Activated CD8-positive, alpha-beta T cell treated with anti-CD3 and anti-CD28 coated beads for 36 hours (primary cell): ENCODE measurements at regions not wholly inside any gene's neighbourhood (a gene's known extent, or its start where the extent isn't known, plus 50 kb on each side); places are given as distances from the start of the nearest gene placed in this dataset.

Experiments
- ATAC-seq: fragments of 200-7000 bp; cut with Tn5 transposase; one replicate; pipeline ENCODE4 v1.10.0; 2021; ENCODE audit warnings: mild to moderate bottlenecking, moderate library complexity
- CTCF ChIA-PET: fragments of 350-600 bp; sonication (Branson Sonifier 250); formaldehyde crosslinking; loops from one replicate; lab custom pipeline; 2021; ENCODE audit warnings: antibody characterized with exemption; lab: Charles Lee
- POLR2A ChIA-PET: fragments of 350-600 bp; sonication (Branson Sonifier 250); formaldehyde crosslinking; loops from one replicate; lab custom pipeline; 2021; ENCODE audit warnings: antibody characterized with exemption; lab: Charles Lee
- DNase-seq: peaks from one replicate; pipeline ENCODE4 v3.0.0-alpha.2; 2020
- H3K27ac Mint-ChIP-seq: one replicate; pipeline ENCODE4 v1.8.0; 2021; ENCODE audit warnings: mild to moderate bottlenecking, mixed read lengths
- H3K27me3 Mint-ChIP-seq: one replicate; pipeline ENCODE4 v1.8.0; 2021; ENCODE audit warnings: mixed read lengths
- H3K36me3 Mint-ChIP-seq: one replicate; pipeline ENCODE4 v1.8.0; 2021; ENCODE audit warnings: low read depth, mixed read lengths
- H3K4me1 Mint-ChIP-seq: one replicate; pipeline ENCODE4 v1.8.0; 2021; ENCODE audit warnings: low read depth, mixed read lengths
- H3K4me3 Mint-ChIP-seq: one replicate; pipeline ENCODE4 v1.8.0; 2021; ENCODE audit warnings: mild to moderate bottlenecking, moderate library complexity, mixed read lengths
- H3K9me3 Mint-ChIP-seq: one replicate; pipeline ENCODE4 v1.8.0; 2021; ENCODE audit warnings: mixed read lengths
- intact Hi-C: fragments of 100-400 bp; cut with micrococcal nuclease; formaldehyde crosslinking; loops from one replicate; pipeline ENCODE4 v1.10.0; 2022
- TF ChIP-seq, protein P1 (sequence below): fragments of 200-600 bp; IDR thresholded peaks from one replicate; pipeline ENCODE4 v1.8.0; 2022; ENCODE audit warnings: antibody characterized with exemption, mild to moderate bottlenecking

DNA sequence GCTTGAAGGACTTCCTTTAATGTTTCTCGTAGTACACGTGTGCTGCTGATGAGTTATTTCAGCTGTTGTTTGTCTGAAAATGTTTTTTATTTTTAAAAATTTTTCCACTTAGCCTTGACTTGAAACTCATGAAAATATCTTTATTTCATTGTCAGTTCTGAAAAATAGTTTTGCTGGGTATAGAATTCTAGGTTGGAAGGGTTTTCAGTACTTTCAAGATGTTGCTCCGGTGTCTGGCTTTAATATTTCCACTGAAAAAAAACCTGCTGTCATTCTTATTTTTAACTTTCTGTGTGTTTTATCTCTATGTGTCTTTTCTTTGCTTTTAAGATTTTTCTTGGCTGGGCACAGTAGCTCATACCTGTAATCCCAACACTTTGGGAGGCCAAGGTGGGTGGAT is 103.8 kb downstream of the UNCX start:
- intact Hi-C loops = no loop called here
- Mint-ChIP-seq H3K36me3 (peaks cover 3% of the 10 kb centered on the region), H3K27ac (no peak overlapping the region), H3K4me3 (no peak overlapping the region), H3K27me3 (peaks cover 22% of the 10 kb centered on the region), H3K9me3 (peaks cover 14% of the 10 kb centered on the region), H3K4me1 (no peaks in the 10 kb centered on the region)
- no peak for ATAC-seq
- TF ChIP-seq, protein P1, sequence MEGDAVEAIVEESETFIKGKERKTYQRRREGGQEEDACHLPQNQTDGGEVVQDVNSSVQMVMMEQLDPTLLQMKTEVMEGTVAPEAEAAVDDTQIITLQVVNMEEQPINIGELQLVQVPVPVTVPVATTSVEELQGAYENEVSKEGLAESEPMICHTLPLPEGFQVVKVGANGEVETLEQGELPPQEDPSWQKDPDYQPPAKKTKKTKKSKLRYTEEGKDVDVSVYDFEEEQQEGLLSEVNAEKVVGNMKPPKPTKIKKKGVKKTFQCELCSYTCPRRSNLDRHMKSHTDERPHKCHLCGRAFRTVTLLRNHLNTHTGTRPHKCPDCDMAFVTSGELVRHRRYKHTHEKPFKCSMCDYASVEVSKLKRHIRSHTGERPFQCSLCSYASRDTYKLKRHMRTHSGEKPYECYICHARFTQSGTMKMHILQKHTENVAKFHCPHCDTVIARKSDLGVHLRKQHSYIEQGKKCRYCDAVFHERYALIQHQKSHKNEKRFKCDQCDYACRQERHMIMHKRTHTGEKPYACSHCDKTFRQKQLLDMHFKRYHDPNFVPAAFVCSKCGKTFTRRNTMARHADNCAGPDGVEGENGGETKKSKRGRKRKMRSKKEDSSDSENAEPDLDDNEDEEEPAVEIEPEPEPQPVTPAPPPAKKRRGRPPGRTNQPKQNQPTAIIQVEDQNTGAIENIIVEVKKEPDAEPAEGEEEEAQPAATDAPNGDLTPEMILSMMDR = no peak
- ChIA-PET CTCF (interaction anchor here (0.9 kb wide), 1 partner anchor 138 kb away, joined by 3 read pairs; no protein-coding TSS in a partner anchor), POLR2A (no interaction called here)
- no peak for DNase-seq

DNA sequence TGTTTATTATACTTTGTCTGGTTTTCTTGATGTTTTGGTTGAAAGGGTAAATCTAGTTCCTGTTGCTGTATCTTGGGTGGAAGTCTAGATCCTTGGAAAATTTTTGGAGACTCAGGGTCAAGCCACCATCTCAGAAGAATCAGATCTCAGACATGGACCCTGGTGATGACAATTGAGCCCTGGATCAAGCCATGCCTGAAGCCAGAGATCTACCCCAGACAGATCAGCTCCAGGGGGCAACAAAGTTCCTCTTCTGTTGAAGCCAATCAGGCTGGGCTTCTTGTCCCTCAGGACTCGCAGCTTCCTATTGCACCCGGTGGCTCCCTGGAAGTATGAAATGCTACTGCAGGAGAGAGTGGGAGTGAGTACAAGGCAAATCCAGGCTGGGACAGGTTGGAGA is 106.9 kb downstream of the UNCX start:
- intact Hi-C loops = no loop called here
- H3K27ac Mint-ChIP-seq = no peak overlapping the region
- ATAC-seq = no peak
- H3K27me3 Mint-ChIP-seq = peaks cover 13% of the 10 kb centered on the region
- peaks cover 14% of the 10 kb centered on the region for H3K9me3 Mint-ChIP-seq
- CTCF ChIA-PET = no interaction called here
- no peaks in the 10 kb centered on the region for H3K4me1 Mint-ChIP-seq
- TF ChIP-seq, protein P1 = no peak
- DNase-seq = no peak
- POLR2A ChIA-PET = no interaction called here
- peaks cover 3% of the 10 kb centered on the region for H3K36me3 Mint-ChIP-seq
- H3K4me3 Mint-ChIP-seq = no peak overlapping the region

DNA sequence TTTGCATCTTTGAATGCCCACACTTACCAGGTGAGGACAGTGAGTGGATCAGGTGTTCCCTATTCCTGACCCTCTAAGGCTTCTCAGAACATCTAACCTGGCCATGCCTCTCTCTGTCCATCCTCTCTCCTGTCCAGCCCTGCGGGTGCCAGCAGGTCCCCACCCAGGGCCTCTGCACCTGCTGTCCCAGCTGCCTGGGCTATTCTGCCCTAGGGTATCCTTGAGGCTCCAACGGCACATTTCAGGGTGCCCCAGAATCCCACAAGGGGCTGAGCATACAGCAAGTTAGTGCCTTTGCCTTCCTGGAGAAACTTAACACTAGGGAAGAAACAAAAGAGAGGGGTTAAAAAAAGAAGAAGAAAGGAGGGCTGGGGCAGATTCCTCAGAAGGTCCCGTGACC is 107.4 kb downstream of the UNCX start:
- no peak for DNase-seq
- Mint-ChIP-seq H3K27me3 (peaks cover 12% of the 10 kb centered on the region), H3K9me3 (peaks cover 14% of the 10 kb centered on the region), H3K27ac (no peak overlapping the region), H3K4me1 (no peaks in the 10 kb centered on the region), H3K36me3 (peaks cover 3% of the 10 kb centered on the region), H3K4me3 (no peak overlapping the region)
- TF ChIP-seq, protein P1 = no peak
- CTCF ChIA-PET = no interaction called here
- POLR2A ChIA-PET = no interaction called here
- intact Hi-C loops = no loop called here
- ATAC-seq = no peak

DNA sequence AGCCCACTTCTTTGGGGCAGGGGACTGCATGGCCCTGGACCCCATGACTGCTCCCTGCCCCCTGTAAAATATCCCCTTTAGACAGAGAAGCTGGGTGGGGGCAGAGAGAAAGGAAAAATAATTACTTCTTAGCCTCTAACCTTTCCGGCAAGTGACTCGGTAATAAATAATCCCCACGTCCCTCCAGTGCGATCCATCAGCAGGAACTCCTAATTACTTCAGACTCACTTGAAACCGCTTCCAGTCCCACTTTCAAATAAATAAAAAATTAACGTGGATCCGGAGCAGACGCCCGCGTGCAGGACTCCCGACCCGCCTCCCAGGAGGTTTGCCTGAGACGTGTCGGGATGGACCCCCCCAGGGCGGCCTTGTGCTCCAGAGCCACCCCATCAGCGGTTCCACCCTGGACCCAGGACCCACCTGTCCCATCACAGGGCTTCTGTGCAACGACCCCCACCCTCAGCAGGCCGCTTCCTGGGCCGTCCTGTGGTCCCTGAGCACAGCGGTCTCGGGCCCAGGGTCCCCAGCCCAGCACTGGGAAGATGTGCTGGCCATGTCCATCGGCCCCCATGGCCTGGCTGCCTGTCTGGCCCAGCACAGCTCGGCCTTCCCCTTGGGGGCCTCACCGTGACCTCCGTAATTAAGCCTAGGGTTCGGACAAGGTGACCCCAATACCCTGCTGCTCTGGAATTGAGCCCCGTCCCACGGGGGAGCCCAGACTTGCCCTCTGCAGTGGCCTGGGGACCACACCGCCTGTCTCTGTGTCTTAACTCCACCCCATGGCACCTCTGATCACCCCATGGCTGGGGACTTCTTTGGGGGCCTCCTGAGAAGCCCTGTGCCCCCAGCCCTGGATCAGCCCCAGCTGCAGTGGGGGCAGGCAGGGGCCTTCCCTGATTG is 108.0 kb downstream of the UNCX start:
- POLR2A ChIA-PET = no interaction called here
- ATAC-seq = no peak
- H3K27ac Mint-ChIP-seq = no peak overlapping the region

More for the DNA sequence above, 108.0 kb downstream of the UNCX start:
- H3K9me3 Mint-ChIP-seq = peaks cover 14% of the 10 kb centered on the region
- H3K27me3 Mint-ChIP-seq = peaks cover 10% of the 10 kb centered on the region
- DNase-seq = no peak
- CTCF ChIA-PET = no interaction called here
- H3K36me3 Mint-ChIP-seq = peaks cover 3% of the 10 kb centered on the region
- TF ChIP-seq, protein P1 = no peak
- intact Hi-C loops = no loop called here
- no peaks in the 10 kb centered on the region for H3K4me1 Mint-ChIP-seq
- H3K4me3 Mint-ChIP-seq = no peak overlapping the region
